Esophagus squamous epithelium (tissue), 5 donors: ENCODE measurements at regions not wholly inside any gene's neighbourhood (a gene's known extent, or its start where the extent isn't known, plus 50 kb on each side); places are given as distances from the start of the nearest gene placed in this dataset.

Source experiments
- DNase-seq: peaks from one replicate; lab custom pipeline; 2025; lab: John Stamatoyannopoulos, UW
- H3K27ac ChIP-seq, 4 donors: fragments of 200-600 bp; sonication (generic); one replicate each; pipeline ENCODE4 v1.5.1; 2016 to 2019; ENCODE audit warnings: mild to moderate bottlenecking in 1 of 4
- H3K27me3 ChIP-seq, 4 donors: fragments of 200-600 bp; sonication (generic); 1 replicate in 3 of 4; 2 replicates in 1 of 4; pipeline versions ENCODE4 v1.5.1 to v1.6.0; 2017 to 2021; ENCODE audit warnings: antibody characterized with exemption in 1 of 4
- H3K36me3 ChIP-seq, 3 donors: fragments of 200-600 bp; sonication (generic); one replicate each; pipeline ENCODE4 v1.5.1; 2016 to 2019
- H3K4me1 ChIP-seq, 3 donors: fragments of 200-600 bp; sonication (generic); one replicate each; pipeline ENCODE4 v1.5.1; 2017 to 2019
- H3K4me3 ChIP-seq, 4 donors: fragments of 200-600 bp; sonication (generic); 1 replicate in 3 of 4; 2 replicates in 1 of 4; pipeline ENCODE4 v1.5.1; 2016 to 2019; ENCODE audit warnings: mild to moderate bottlenecking in 2 of 4, moderate library complexity in 1 of 4
- H3K9me3 ChIP-seq, 3 donors: fragments of 200-600 bp; sonication (generic); one replicate each; pipeline ENCODE4 v1.5.1; 2016 to 2019
- CTCF ChIP-seq, 6 experiments: fragments of 450-650 bp in 4 of 6; fragments of 200-600 bp in 2 of 6; sonication (generic) in 2 of 6; IDR thresholded peaks; one replicate each; pipeline ENCODE4 v1.5.1; 2016 to 2019; ENCODE audit warnings: antibody characterized with exemption in 6 of 6, mild to moderate bottlenecking in 4 of 6, moderate library complexity in 4 of 6
- POLR2A ChIP-seq, 4 donors: fragments of 450-650 bp; IDR thresholded peaks; one replicate each; pipeline ENCODE4 v1.6.1; 2017; ENCODE audit warnings: antibody characterized with exemption in 4 of 4, mild to moderate bottlenecking in 4 of 4, moderate library complexity in 3 of 4
- WGBS, 2 donors: methylation state at CpG; one replicate each; pipeline ENCODE4 v1.1.5; 2018; 5-methylcytosine and 5-hydroxymethylcytosine counted together
- intact Hi-C: fragments of 100-400 bp; cut with DNase I; formaldehyde crosslinking; loops from one replicate; pipeline ENCODE4 v1.15.0; 2022
- donor health status: DM: yes; HTN: yes; CAD: no.

GRCh38 chr12:77642246-77642645 lies 188.4 kb upstream of the NAV3 start:
- Histone ChIP-seq H3K4me3 (no peak overlapping the region), H3K36me3 (no peaks in the 10 kb centered on the region), H3K27me3 (no peaks in the 10 kb centered on the region), H3K9me3 (no peaks in the 10 kb centered on the region), H3K4me1 (no peaks in the 10 kb centered on the region), H3K27ac (no peak overlapping the region)
- TF ChIP-seq POLR2A (IDR thresholded peaks at IDR 0.05) (no peak), CTCF (IDR thresholded peaks at IDR 0.05) (no peak)
- DNase-seq = no peak
- intact Hi-C loops = no loop called here
- 83 to 87% methylated on average over 3 of the region's 3 CpGs for WGBS, 2 donors

DNA sequence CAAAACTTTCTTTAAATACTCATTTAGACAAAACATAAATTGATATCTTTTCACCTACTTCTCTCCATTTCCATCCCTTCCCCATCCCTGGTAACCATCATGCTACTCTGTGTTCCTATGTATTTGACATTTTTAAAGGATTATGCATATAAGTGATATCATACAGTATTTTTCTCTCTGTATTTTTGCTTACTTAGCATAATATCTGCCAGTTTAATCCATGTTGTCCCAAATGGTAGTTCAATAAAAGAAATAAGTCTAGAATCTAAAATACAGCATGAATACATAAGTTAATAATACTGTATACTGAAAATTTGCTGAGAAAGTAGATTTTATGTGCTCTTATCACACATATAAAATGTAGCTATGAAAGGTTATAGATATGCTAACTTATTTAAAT lies 190.3 kb upstream of the NAV3 start:
- H3K4me3 ChIP-seq = no peak overlapping the region
- H3K27me3 ChIP-seq = no peaks in the 10 kb centered on the region
- no peaks in the 10 kb centered on the region for H3K36me3 ChIP-seq
- intact Hi-C loops = no loop called here
- DNase-seq = no peak
- no peak for TF ChIP-seq POLR2A (IDR thresholded peaks at IDR 0.05)
- no peak for TF ChIP-seq CTCF (IDR thresholded peaks at IDR 0.05)
- no peaks in the 10 kb centered on the region for H3K9me3 ChIP-seq
- H3K27ac ChIP-seq = no peak overlapping the region
- no peaks in the 10 kb centered on the region for H3K4me1 ChIP-seq

DNA sequence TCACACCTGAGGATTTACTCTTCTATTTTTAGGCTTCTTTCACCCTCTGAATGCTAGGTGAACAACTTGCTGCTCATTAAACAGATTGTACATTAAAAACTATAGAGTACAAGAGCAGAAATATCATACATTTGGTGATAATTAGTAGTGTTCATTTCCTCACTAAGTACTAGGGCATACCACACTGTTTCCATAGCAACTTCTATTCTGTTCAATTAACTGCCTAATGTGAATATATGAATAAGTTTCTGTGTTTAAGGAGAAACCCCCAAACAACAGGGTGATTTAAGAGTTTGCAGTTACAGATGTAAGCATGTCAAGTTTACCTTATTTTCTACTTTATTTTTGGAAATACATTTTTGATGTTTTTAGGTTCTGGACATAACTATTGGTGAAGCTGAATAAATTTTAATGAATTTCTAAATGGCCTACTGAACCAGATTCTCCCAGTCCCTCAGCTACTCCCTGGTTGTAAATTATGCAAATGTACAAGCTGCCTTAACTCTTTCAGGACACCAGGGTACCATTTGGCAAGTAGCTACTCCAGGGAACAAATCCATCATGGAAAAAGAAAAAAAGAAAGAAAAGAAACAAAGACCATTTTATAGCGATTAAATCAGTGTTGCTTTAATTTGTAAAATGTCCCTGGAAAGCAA lies 199.8 kb upstream of the NAV3 start:
- Histone ChIP-seq H3K4me1 (no peaks in the 10 kb centered on the region), H3K27ac (no peak overlapping the region), H3K4me3 (no peak overlapping the region), H3K9me3 (no peaks in the 10 kb centered on the region), H3K27me3 (no peaks in the 10 kb centered on the region), H3K36me3 (no peaks in the 10 kb centered on the region)
- TF ChIP-seq CTCF (IDR thresholded peaks at IDR 0.05) (no peak), POLR2A (IDR thresholded peaks at IDR 0.05) (no peak)
- 87 to 89% methylated on average over 1 of the region's 1 CpG for WGBS, 2 donors
- DNase-seq = no peak
- intact Hi-C loops = no loop called here

DNA sequence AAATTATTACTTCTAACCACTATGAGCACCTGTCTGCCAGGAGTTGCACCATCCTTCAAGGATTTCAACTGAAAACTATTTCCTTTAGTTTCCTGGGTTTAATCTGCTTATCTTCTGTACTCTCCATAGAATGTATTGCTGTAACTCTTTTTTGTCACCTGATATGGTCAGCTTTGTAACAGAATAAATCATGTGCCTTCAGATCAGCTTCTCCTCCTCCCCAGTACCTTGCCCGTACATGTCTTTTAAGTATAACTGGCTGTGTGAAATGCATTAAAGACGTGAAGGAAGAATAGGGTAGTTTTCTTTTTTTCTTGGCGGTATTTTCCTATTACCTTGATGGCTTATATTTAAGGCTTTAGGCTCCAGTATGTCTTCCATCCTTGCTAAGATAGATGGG lies 200.3 kb upstream of the NAV3 start:
- intact Hi-C loops = no loop called here

DNA sequence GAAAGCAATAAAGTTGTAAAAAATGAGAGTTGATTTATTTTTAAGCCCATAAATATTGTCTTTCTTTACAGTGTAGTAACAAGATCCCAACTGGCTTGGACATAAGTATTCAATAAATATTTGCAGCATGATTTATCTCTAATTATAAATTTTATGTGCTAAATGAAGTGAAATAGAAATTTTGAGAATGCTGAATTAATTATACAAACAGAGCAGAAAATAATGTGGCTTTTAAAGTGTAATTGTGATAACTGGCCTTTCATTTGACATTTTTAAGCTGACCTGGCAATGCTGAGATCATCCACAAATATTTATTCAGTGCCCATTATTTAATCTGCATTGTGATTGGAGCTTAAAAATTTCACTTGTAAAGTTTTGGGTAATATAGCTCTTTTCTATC lies 201.6 kb upstream of the NAV3 start:
- Histone ChIP-seq H3K27ac (no peak overlapping the region), H3K27me3 (no peaks in the 10 kb centered on the region), H3K9me3 (no peaks in the 10 kb centered on the region), H3K4me3 (no peak overlapping the region), H3K4me1 (no peaks in the 10 kb centered on the region), H3K36me3 (no peaks in the 10 kb centered on the region)
- no peak for TF ChIP-seq CTCF (IDR thresholded peaks at IDR 0.05)
- no peak for TF ChIP-seq POLR2A (IDR thresholded peaks at IDR 0.05)
- intact Hi-C loops = no loop called here
- DNase-seq = no peak

More for the DNA sequence above, 200.3 kb upstream of the NAV3 start:
- WGBS, 2 donors = 40 to 66% methylated on average over 3 of the region's 3 CpGs
- Histone ChIP-seq H3K36me3 (no peaks in the 10 kb centered on the region), H3K4me1 (no peaks in the 10 kb centered on the region), H3K27ac (no peak overlapping the region), H3K4me3 (no peak overlapping the region), H3K27me3 (no peaks in the 10 kb centered on the region), H3K9me3 (no peaks in the 10 kb centered on the region)
- DNase-seq = no peak
- TF ChIP-seq POLR2A (IDR thresholded peaks at IDR 0.05) = no peak
- TF ChIP-seq CTCF (IDR thresholded peaks at IDR 0.05) = no peak
